ENCODE measurements at regions not wholly inside any gene's neighbourhood (a gene's known extent, or its start where the extent isn't known, plus 50 kb on each side); places are given as distances from the start of the nearest gene placed in this dataset.
"Not testable (repeated sequence)": the region's sequence is repeated elsewhere in the genome, so short reads cannot be mapped to it uniquely, and the experiment has no call there.

- TF ChIP-seq CTCF (IDR thresholded peaks at IDR 0.05; ENCODE audit: low read depth, low read length) = no peak
- no peak for TF ChIP-seq EZH2phosphoT487 (IDR thresholded peaks at IDR 0.05; ENCODE audit: low read depth)
- H3K36me3 ChIP-seq (replicated peaks; ENCODE audit: low read depth, low read length) = no peaks in the 10 kb centered on the region
- no peak overlapping the region for H2AFZ ChIP-seq (ENCODE audit: low read depth, low read length)
- H3K9me3 ChIP-seq (ENCODE audit: insufficient read depth, low read length) = no peaks in the 10 kb centered on the region
- H3K79me2 ChIP-seq (ENCODE audit: low read length) = no peaks in the 10 kb centered on the region
- H3K9ac ChIP-seq (ENCODE audit: low read length) = no peak overlapping the region
- H3K4me2 ChIP-seq (ENCODE audit: low read length) = no peak overlapping the region
- no peaks in the 10 kb centered on the region for H3K27me3 ChIP-seq (ENCODE audit: low read depth, low read length)
- no peaks in the 10 kb centered on the region for H4K20me1 ChIP-seq (ENCODE audit: insufficient read depth, low read length)
- H3K27ac ChIP-seq (ENCODE audit: low read length) = no peak overlapping the region
- H3K4me1 ChIP-seq (ENCODE audit: low read length) = no peaks in the 10 kb centered on the region
- H3K4me3 ChIP-seq (ENCODE audit: low read length) = no peak overlapping the region
Measured at GRCh38 chr12:75692876-75693275, 181.5 kb upstream of the KRR1 start.

- Histone ChIP-seq H4K20me1 (ENCODE audit: insufficient read depth, low read length) (no peaks in the 10 kb centered on the region), H3K79me2 (ENCODE audit: low read length) (no peaks in the 10 kb centered on the region), H3K27ac (ENCODE audit: low read length) (no peak overlapping the region), H3K4me3 (ENCODE audit: low read length) (no peak overlapping the region), H3K4me2 (ENCODE audit: low read length) (no peak overlapping the region), H3K27me3 (ENCODE audit: low read depth, low read length) (no peaks in the 10 kb centered on the region), H3K36me3 (replicated peaks; ENCODE audit: low read depth, low read length) (no peaks in the 10 kb centered on the region), H3K9ac (ENCODE audit: low read length) (no peak overlapping the region), H3K4me1 (ENCODE audit: low read length) (no peaks in the 10 kb centered on the region), H2AFZ (ENCODE audit: low read depth, low read length) (no peak overlapping the region), H3K9me3 (ENCODE audit: insufficient read depth, low read length) (no peaks in the 10 kb centered on the region)
- no peak for TF ChIP-seq CTCF (IDR thresholded peaks at IDR 0.05; ENCODE audit: low read depth, low read length)
- TF ChIP-seq EZH2phosphoT487 (IDR thresholded peaks at IDR 0.05; ENCODE audit: low read depth) = no peak
Measured at GRCh38 chr12:75690296-75690955, 179.0 kb upstream of the KRR1 start.

- not testable (repeated sequence) for H2AFZ ChIP-seq (ENCODE audit: low read depth, low read length); H3K36me3 ChIP-seq (replicated peaks; ENCODE audit: low read depth, low read length); H3K27ac ChIP-seq (ENCODE audit: low read length); H3K4me3 ChIP-seq (ENCODE audit: low read length); H4K20me1 ChIP-seq (ENCODE audit: insufficient read depth, low read length); H3K27me3 ChIP-seq (ENCODE audit: low read depth, low read length); H3K9ac ChIP-seq (ENCODE audit: low read length); H3K4me2 ChIP-seq (ENCODE audit: low read length); H3K4me1 ChIP-seq (ENCODE audit: low read length); H3K9me3 ChIP-seq (ENCODE audit: insufficient read depth, low read length); H3K79me2 ChIP-seq (ENCODE audit: low read length)
Measured at GRCh38 chr12:75686233-75686632, 174.8 kb upstream of the KRR1 start.

GRCh38 chr12:75685617-75686225, 174.3 kb upstream of the KRR1 start:
- Histone ChIP-seq H3K27ac (ENCODE audit: low read length) (no peak overlapping the region), H3K79me2 (ENCODE audit: low read length) (no peaks in the 10 kb centered on the region), H4K20me1 (ENCODE audit: insufficient read depth, low read length) (no peaks in the 10 kb centered on the region), H3K4me3 (ENCODE audit: low read length) (no peak overlapping the region), H3K9ac (ENCODE audit: low read length) (no peak overlapping the region), H3K36me3 (replicated peaks; ENCODE audit: low read depth, low read length) (no peaks in the 10 kb centered on the region), H3K27me3 (ENCODE audit: low read depth, low read length) (no peaks in the 10 kb centered on the region), H3K4me1 (ENCODE audit: low read length) (no peaks in the 10 kb centered on the region), H3K9me3 (ENCODE audit: insufficient read depth, low read length) (no peaks in the 10 kb centered on the region), H2AFZ (ENCODE audit: low read depth, low read length) (no peak overlapping the region), H3K4me2 (ENCODE audit: low read length) (no peak overlapping the region)
- TF ChIP-seq CTCF (IDR thresholded peaks at IDR 0.05; ENCODE audit: low read depth, low read length) (no peak), EZH2phosphoT487 (IDR thresholded peaks at IDR 0.05; ENCODE audit: low read depth) (no peak)
